GM18511 (cell line): ENCODE measurements at regions not wholly inside any gene's neighbourhood (a gene's known extent, or its start where the extent isn't known, plus 50 kb on each side); places are given as distances from the start of the nearest gene placed in this dataset.
"Not testable (repeated sequence)": the region's sequence is repeated elsewhere in the genome, so short reads cannot be mapped to it uniquely, and the experiment has no call there.

Experiments used
- ATAC-seq: cut with Tn5 transposase; IDR thresholded peaks from one replicate; pipeline ENCODE4 v1.9.1; 2021; ENCODE audit warnings: mild to moderate bottlenecking, moderate library complexity; ENCODE audit not compliant: unreplicated experiment

DNA sequence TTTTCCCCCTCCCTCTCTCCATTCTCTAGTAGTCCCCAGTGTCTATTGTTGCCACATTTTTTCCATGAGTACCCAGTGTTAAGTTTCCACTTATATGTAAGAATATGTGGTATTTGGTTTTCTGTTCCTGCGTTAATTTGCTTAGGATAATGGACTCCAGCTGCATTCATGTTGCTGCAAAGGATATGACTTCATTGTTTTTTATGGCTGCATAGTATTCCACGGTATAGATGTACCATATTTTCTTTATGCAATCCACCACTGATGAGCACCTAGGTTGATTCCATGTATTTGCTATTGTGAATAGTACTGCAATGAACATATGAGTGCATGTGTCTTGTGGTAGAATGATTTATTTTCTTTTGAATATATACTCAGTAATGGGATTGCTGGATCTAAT is 77.4 kb upstream of the MEGF10 start:
- ATAC-seq = no peak

DNA sequence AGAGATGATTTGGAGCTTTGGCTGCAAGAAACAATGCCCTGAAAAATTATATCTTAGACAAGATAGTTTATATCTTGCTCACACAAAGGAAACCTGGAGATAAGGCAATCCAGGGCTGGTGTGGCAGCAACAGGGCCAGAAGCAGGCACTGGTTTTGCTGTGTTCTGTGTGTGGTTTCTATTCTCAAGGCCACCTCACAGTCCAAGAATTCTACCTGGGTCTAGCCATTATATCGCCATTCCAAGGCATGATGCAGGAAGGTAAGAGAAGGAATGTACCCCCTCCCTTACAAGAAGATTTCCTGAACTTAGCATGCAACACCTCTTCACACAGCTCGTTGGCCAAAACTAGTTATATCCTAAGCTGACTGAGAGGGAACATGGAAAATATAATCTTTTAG is 74.5 kb upstream of the MEGF10 start:
- ATAC-seq = no peak

DNA sequence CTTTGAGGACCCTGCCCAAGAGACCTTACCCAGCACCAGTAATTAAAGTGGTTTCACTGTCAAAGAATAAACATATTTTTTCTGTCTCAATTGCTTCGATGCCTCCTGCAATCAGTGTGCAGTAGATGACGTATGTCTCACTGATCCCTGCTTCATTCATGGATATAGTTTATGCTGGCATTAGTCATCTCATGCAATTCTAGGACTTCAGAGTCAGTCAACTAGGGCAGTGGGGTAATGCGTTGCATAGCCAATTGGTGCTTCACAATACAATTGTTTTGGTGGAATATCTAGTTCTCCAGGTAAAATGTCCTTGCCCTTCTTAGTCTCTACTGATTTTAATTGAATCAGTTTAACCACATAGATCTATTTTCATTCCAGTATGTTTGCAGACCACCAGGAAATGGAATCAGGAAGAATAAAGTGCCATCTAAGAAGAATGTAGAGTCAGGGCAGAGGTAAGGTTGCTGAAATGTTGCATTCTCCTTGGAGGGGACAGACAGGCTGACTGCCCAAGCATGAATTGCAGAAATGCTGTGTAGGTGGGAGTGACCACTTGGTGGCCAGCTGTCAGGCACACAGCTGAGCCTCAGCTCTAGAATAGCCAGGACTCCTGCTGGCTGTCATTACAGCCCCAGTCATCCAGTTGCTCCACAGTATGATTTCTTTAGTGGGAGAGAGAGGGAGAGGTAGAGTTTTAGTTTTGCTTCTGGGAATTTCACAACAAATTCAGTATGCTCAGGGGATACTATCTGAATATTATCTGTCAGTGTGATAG is 73.5 kb upstream of the MEGF10 start:
- no peak for ATAC-seq

DNA sequence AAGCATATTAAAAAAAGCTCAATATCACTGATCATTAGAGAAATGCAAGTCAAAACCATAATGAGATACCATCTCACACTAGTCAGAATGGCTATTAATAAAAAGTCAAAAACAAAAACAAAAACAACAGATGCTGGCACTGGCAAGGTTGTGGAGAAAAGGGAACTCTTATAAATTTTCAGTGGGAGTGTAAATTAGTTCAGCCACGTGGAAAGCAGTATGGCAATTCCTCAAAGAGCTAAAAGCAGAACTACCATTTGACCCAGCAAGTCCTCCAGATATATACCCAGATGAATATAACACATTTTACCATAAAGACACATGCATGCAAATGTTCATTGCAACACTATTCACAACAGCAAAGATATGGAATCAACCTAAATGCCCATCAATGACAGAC is 68.7 kb upstream of the MEGF10 start:
- not testable (repeated sequence) for ATAC-seq

DNA sequence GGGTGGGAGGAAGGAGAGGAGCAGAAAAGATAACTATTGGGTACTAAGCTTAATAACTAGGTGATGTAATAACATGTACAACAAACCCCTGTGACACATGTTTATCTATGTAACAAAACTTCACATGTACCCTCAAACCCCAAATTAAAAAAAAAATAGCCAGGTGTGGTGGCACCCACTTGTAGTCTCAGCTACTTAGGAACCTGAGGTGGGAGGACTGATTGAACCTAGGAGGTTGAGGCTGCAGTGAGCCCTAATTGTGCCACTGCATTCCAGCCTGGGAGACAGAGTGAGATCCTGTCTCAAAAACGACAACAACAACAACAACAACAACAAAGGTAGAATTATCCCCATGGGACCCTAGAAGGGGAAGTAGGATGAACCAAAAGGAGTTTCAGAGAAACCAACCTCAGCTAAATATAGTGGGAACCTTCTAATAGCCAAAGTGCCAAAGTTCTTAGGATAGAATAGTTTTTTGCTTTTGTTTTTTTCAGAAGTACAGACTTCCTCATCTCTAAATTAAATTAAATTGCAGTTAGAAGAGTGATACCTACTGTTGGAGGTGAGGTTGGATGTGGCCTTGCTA is 67.9 kb upstream of the MEGF10 start:
- ATAC-seq = peak; percentile 83

DNA sequence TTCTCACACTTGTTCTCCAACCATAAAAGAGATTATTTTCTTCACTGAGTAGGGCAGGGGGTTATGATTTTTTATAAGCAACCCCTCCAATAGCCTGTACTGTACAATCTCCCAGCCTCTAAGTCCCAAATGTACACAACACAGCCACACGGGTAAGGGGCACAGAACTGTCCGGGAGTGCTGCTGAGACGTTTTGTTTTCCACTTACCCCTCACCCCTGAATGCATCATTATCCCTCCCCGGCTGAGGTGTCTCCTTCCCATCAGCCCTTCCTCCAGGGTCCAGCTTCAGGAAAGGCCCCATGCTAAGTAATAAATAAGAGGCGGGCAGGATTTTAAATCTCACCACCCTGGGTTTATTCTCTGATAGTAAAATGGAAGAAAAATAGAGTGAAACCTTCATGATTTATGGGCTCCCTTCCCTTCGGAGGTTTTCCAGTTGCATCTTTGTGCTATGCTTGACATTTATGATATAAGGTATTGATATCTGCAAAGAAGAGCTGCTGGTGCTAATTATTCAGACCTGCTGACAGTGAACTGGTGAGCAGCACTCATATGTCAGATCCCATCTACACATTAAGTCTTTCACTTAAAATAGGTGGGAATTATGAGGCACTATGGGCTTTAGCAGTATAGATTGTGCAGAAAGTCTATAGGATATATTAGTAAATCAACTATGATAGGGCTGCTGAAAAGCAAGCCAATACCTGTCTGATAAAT is 67.2 kb upstream of the MEGF10 start:
- no peak for ATAC-seq

DNA sequence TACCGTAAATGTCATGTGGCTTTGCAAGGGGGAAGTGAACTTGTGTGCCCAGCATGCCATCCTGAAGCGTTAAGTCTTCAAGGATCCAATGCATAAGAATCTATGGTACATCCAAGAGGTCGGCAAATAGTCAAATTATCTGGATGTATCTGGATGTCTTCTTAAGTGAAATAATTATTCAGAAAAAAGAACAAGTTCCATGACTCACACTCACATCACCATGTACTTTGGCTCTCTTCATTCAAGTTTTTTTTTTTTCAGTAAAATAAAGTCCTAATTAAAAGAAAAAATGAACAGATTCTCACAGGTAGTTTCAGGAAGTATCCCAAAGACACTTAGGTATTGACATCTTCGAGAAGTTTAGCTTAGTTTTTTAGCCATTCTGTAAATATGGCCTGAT is 62.7 kb upstream of the MEGF10 start:
- no peak for ATAC-seq

DNA sequence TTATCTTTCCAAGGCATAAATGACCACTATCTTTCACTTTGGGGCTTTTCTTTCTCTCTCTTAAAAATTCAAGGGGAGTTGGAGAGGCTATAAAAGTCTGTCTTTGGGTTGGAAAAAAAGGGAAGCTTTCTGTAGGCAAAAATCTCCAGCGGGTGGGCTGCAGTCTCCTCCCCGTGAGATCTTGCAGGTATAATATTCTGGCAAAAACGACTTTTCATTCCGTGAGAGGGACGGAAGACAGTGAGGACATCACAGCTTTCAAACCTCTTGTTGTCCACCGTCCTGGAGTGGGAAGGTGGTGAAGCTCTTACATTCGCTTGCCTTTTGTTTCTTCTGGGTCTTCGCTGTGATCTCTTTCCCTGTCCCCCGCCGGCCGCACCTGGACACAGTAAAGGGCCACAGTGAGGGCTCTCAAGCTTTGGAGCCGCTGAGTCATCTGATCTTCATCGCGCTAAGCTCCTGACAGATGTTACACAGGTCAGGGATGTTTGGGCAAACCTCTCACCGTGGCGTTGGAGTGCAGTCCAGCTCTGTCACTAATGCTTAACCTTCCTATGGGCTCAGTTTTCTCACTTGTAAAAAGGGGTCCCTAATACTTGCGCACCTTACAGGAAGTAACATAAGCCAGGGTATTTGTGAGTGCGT is 61.9 kb upstream of the MEGF10 start:
- ATAC-seq = no peak

DNA sequence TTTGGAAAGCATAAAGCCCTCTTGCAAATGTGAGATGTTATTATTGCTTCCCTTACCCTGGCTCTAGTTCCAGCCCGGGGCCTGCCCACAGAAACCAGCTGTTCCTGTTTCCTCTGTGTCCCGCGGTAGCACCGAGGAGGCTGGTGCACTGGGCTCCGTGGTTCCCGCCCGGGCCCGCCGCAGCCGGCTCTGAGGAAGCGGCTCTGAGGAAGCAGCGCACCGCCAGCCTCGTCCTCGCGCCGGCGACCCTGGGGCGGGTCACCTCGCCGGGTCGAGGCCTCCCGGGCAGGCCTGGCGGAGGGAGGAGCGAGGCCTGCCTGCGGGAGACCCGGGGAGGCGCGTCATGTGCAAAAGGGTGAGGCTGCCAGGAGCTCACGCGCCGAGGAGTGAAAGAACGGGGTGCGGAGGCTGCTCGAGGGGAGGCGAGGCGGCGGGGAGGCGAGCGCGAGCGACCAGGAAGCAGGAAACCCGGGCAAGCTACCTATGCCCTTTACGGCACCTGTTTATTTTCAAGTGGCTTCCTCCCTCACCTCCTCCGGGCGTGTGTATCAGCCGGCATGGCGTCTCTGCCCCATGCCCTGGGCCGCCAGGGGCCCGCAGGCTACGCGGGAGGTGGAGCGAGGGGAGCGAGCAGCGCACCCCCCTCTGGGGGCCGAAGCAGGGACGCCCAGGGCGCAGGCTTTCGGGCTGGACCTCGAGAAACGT is 61.3 kb upstream of the MEGF10 start:
- ATAC-seq = peak; percentile 85

DNA sequence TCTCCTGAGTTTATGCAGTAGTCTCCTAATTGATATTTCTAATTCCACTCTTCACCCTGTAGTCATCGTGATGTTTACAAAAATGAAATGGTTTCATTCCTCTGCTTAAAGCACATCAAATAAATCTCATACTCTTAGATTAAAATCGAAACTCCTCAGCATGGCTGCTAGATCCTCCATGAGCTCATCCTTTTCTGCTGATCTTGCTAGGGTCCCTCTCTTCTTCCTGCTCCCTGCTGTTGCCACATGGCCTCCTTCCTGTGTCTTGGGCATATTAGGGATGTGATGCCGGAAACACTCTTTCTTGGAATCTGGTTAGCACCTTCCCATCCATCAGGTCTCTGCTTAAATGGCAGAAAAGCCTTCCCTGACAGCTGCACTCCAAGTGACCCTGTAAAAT is 59.5 kb upstream of the MEGF10 start:
- ATAC-seq = no peak

DNA sequence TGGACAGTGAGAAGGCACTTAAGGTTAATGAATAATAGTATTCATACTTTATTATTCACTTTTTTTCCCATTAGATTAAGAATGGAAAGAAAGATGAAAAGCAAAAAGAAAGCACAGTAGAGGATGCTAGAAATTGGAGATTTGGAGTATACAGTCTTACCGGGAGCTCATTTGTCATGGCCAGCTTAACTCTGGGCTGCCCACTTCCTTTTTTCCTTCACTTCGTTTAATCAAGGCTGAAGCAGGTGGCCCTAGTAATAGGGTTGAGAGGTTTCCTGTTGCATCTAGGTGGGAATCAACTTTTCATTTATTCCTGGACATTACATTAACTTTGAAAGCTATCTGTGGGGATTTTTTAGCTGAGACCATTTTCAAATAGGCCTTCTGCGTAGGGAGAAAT is 57.0 kb upstream of the MEGF10 start:
- no peak for ATAC-seq

DNA sequence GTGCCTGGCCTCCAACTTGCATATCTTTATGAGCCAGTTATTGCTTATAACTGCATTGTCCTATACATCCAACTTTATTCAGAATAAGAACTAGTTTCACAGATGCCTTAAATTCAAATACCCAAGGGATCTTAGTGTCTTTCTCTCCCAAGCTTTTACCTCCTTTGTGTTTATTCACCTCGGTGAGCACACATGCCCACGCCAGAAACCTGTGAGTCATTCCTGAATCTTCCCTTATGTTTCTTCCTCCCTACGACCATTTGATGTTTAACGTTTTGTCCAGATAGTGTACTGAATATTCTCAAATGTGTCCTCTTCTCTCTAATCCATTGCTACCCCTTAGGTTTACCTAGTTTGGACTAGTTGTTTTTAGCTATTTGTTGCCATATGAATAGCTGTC is 55.5 kb upstream of the MEGF10 start:
- ATAC-seq = no peak

DNA sequence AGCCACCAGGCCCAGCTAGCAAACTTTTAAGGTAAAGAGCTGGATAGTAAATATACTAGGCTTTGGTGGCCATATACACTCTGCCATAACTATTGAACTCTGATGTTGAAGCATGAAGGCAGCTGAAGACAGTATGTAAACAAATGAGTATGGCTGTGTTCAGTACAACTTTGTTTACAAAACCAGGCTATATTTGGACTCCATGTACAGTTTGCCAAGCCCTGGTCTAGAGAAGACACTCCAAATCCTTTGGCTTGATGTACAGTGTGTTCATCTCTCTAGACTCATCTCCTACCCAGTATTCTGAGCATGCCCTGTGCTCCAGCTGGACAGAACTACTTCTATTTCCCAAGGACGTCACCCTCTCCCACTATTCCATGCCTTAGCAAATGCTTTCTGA is 54.3 kb upstream of the MEGF10 start:
- no peak for ATAC-seq
